HG02763 (cell line): ENCODE measurements at regions not wholly inside any gene's neighbourhood (a gene's known extent, or its start where the extent isn't known, plus 50 kb on each side); places are given as distances from the start of the nearest gene placed in this dataset.
"Not testable (repeated sequence)": the region's sequence is repeated elsewhere in the genome, so short reads cannot be mapped to it uniquely, and the experiment has no call there.

Experiments used
- ATAC-seq: cut with Tn5 transposase; IDR thresholded peaks from one replicate; pipeline ENCODE4 v1.9.1; 2021; ENCODE audit warnings: mild to moderate bottlenecking, moderate library complexity; ENCODE audit not compliant: unreplicated experiment

GRCh38 chr3:124303305-124303910 lies 311.5 kb upstream of the ROPN1 start:
- ATAC-seq: no peak

GRCh38 chr3:124306665-124307064 lies 314.7 kb upstream of the ROPN1 start:
- ATAC-seq: no peak

- no peak for ATAC-seq
Observed at GRCh38 chr3:124313621-124314020, 321.7 kb upstream of the ROPN1 start.

GRCh38 chr3:124315215-124316033 lies 323.5 kb upstream of the ROPN1 start:
- no peak for ATAC-seq

GRCh38 chr3:124316034-124316287 lies 324.0 kb upstream of the ROPN1 start:
- no peak for ATAC-seq

GRCh38 chr3:124318014-124318413 lies 326.1 kb upstream of the ROPN1 start:
- ATAC-seq: no peak

GRCh38 chr3:124318656-124319055 lies 326.7 kb upstream of the ROPN1 start:
- ATAC-seq: no peak

- no peak for ATAC-seq
Observed at GRCh38 chr3:124320976-124321375, 329.1 kb upstream of the ROPN1 start.

GRCh38 chr3:124322309-124322880 lies 330.5 kb upstream of the ROPN1 start:
- ATAC-seq: no peak

- no peak for ATAC-seq
Observed at GRCh38 chr3:124322966-124323365, 331.0 kb upstream of the ROPN1 start.

GRCh38 chr3:124325248-124325647 lies 333.3 kb upstream of the ROPN1 start:
- ATAC-seq: no peak

GRCh38 chr3:124329723-124330122 lies 337.8 kb upstream of the ROPN1 start:
- ATAC-seq: no peak

- no peak for ATAC-seq
Observed at GRCh38 chr3:124333931-124334640, 342.2 kb upstream of the ROPN1 start.

- no peak for ATAC-seq
Observed at GRCh38 chr3:124336067-124336656, 344.2 kb upstream of the ROPN1 start.

- ATAC-seq: no peak
Observed at GRCh38 chr3:124345845-124346244, 353.9 kb upstream of the ROPN1 start.

- no peak for ATAC-seq
Observed at GRCh38 chr3:124346487-124346886, 354.6 kb upstream of the ROPN1 start.

- no peak for ATAC-seq
Observed at GRCh38 chr3:124347418-124347817, 355.5 kb upstream of the ROPN1 start.

GRCh38 chr3:124348555-124348954 lies 356.6 kb upstream of the ROPN1 start:
- ATAC-seq: not testable (repeated sequence)

GRCh38 chr3:124351430-124352148 lies 359.7 kb upstream of the ROPN1 start:
- no peak for ATAC-seq

GRCh38 chr3:124352149-124352539 lies 360.2 kb upstream of the ROPN1 start:
- no peak for ATAC-seq

- no peak for ATAC-seq
Observed at GRCh38 chr3:124353691-124354090, 361.8 kb upstream of the ROPN1 start.
